HepG2 (cell line): ENCODE measurements at regions not wholly inside any gene's neighbourhood (a gene's known extent, or its start where the extent isn't known, plus 50 kb on each side); places are given as distances from the start of the nearest gene placed in this dataset.

ENCODE experiments used
- ATAC-seq: fragments of 200-7000 bp; cut with Tn5 transposase; 3 replicates; pipeline ENCODE4 v1.9.1; 2020; ENCODE audit warnings: mild to moderate bottlenecking, moderate library complexity
- BruUV-seq: library from RNA; stranded (reverse); fragments of 400-500 nt; replicated peaks from 2 replicates; lab custom pipeline; 2021; lab: Mats Ljungman, UMichigan
- CTCF ChIA-PET: fragments of 300-600 bp; formaldehyde crosslinking; extraction: SDS; loops from one replicate; lab custom pipeline; 2021; ENCODE audit warnings: low total read pairs, inconsistent platforms, low intra/inter-chr PET ratio; lab: Yijun Ruan, JAX
- POLR2A ChIA-PET: fragments of 350-600 bp; sonication (Branson Sonifier 250); formaldehyde crosslinking; loops from one replicate; lab custom pipeline; 2020; ENCODE audit warnings: antibody characterized with exemption, inconsistent platforms; lab: Yijun Ruan, JAX
- DNase-seq: peaks from one replicate; pipeline ENCODE4 v3.0.0-alpha.2; 2015; ENCODE audit warnings: low spot score
- FAIRE-seq: peaks from 3 replicates; lab custom pipeline; 2011; peaks lifted over from hg19 to GRCh38; lab: Jason Lieb, UNC
- H2AFZ ChIP-seq: one replicate; pipeline ENCODE4 v1.6.1; 2011; ENCODE audit warnings: low read length, inconsistent platforms
- H3K27ac ChIP-seq: fragments of 300-600 bp; 3 replicates; pipeline ENCODE4 v1.8.0; 2011; ENCODE audit warnings: mixed run types, mild to moderate bottlenecking, mixed read lengths, low read length, inconsistent platforms; ENCODE audit not compliant: insufficient read depth; ENCODE audit errors: extremely low read length
- H3K27me3 ChIP-seq, 2 experiments: fragments of 200-600 bp in 1 of 2; 2 replicates in 1 of 2; 3 replicates in 1 of 2; pipeline versions ENCODE4 v1.6.0 to v1.8.0; 2011; ENCODE audit warnings: low read length in 2 of 2, mild to moderate bottlenecking in 2 of 2, moderate library complexity in 2 of 2, inconsistent platforms in 1 of 2; ENCODE audit not compliant: insufficient read depth in 2 of 2, control insufficient read depth in 1 of 2
- H3K36me3 ChIP-seq, 2 experiments: fragments of 200-600 bp in 1 of 2; replicated peaks in 1 of 2; 2 replicates in 1 of 2; 3 replicates in 1 of 2; pipeline versions ENCODE4 v1.5.1 to v1.8.0; 2011; ENCODE audit warnings: low read length in 2 of 2, inconsistent platforms in 1 of 2; ENCODE audit not compliant: insufficient read depth in 2 of 2, control insufficient read depth in 1 of 2
- H3K4me1 ChIP-seq: 2 replicates; pipeline ENCODE4 v1.5.1; 2012; ENCODE audit warnings: low read length, inconsistent platforms; ENCODE audit not compliant: insufficient read depth
- H3K4me2 ChIP-seq: 2 replicates; pipeline ENCODE4 v1.6.0; 2011; ENCODE audit warnings: low read depth, low read length, inconsistent platforms
- H3K4me3 ChIP-seq, 3 experiments: fragments of 200-600 bp in 1 of 3; sonication (generic), shearing (Covaris generic) in 1 of 3; replicated peaks in 1 of 3; 2 replicates each; pipeline ENCODE4 v1.5.1; 2011 to 2016; ENCODE audit warnings: low read length in 3 of 3, inconsistent platforms in 2 of 3, low read depth in 2 of 3, mild to moderate bottlenecking in 2 of 3, control low read depth in 1 of 3, mixed read lengths in 1 of 3; ENCODE audit not compliant: insufficient read depth in 1 of 3
- H3K79me2 ChIP-seq: one replicate; pipeline ENCODE4 v1.6.1; 2011; ENCODE audit warnings: low read length, inconsistent platforms; ENCODE audit not compliant: insufficient read depth
- H3K9ac ChIP-seq: 2 replicates; pipeline ENCODE4 v1.6.0; 2011; ENCODE audit warnings: mild to moderate bottlenecking, low read depth, low read length, inconsistent platforms; ENCODE audit not compliant: insufficient read depth
- H3K9me3 ChIP-seq: 2 replicates; pipeline ENCODE4 v1.5.1; 2012; ENCODE audit warnings: mild to moderate bottlenecking, low read length
- H4K20me1 ChIP-seq: 2 replicates; pipeline ENCODE4 v1.6.0; 2011; ENCODE audit warnings: inconsistent platforms, mild to moderate bottlenecking, low read length, moderate library complexity; ENCODE audit not compliant: insufficient read depth
- ATF3 ChIP-seq: sonication (generic); formaldehyde crosslinking; IDR thresholded peaks from 2 replicates; pipeline ENCODE4 v1.4.0; 2020; ENCODE audit warnings: missing genetic modification reagents
- CTCF ChIP-seq: sonication (generic); formaldehyde crosslinking; IDR thresholded peaks from 2 replicates; pipeline ENCODE4 v1.5.0; 2020; ENCODE audit warnings: mild to moderate bottlenecking, missing genetic modification reagents, moderate library complexity
- HDAC2 ChIP-seq: sonication (generic); formaldehyde crosslinking; IDR thresholded peaks from 2 replicates; pipeline ENCODE4 v1.4.0; 2020; ENCODE audit warnings: missing genetic modification reagents
- HNF4A ChIP-seq: sonication (generic); formaldehyde crosslinking; IDR thresholded peaks from 2 replicates; pipeline ENCODE4 v1.4.0; 2020; ENCODE audit warnings: missing genetic modification reagents
- KMT2B ChIP-seq: IDR thresholded peaks from 2 replicates; pipeline ENCODE4 v1.6.1; 2016; ENCODE audit warnings: missing genetic modification reagents, missing compliant biosample characterization
- MXD4 ChIP-seq: IDR thresholded peaks from 2 replicates; pipeline ENCODE4 v1.6.1; 2016; ENCODE audit warnings: mild to moderate bottlenecking, missing biosample characterization, missing genetic modification reagents
- PCBP1 ChIP-seq: fragments of 200-400 bp; formaldehyde crosslinking; IDR thresholded peaks from 2 replicates; pipeline ENCODE4 v1.6.1; 2017; ENCODE audit warnings: mild to moderate bottlenecking, low read depth, low read length, borderline replicate concordance
- SMC3 ChIP-seq: IDR thresholded peaks from 2 replicates; pipeline ENCODE4 v1.6.1; 2011; ENCODE audit warnings: low read length, improper control_type of control experiment
- SOX13 ChIP-seq, 3 experiments: fragments of 450-650 bp in 1 of 3; sonication (generic) in 1 of 3; formaldehyde crosslinking in 1 of 3; IDR thresholded peaks in 2 of 3; conservative IDR thresholded peaks in 1 of 3; 2 replicates each; pipeline versions ENCODE4 v1.5.0 to v1.6.1; 2016 to 2020; ENCODE audit warnings: antibody characterized with exemption in 1 of 3, mild to moderate bottlenecking in 1 of 3, missing compliant biosample characterization in 1 of 3, missing genetic modification reagents in 1 of 3, moderate library complexity in 1 of 3
- STAT6 ChIP-seq: sonication (generic); formaldehyde crosslinking; IDR thresholded peaks from 2 replicates; pipeline ENCODE4 v1.4.0; 2020; ENCODE audit warnings: missing genetic modification reagents, mild to moderate bottlenecking, borderline replicate concordance
- ZNF124 ChIP-seq: sonication (generic); formaldehyde crosslinking; IDR thresholded peaks from 2 replicates; pipeline ENCODE4 v1.4.0; 2020; ENCODE audit warnings: missing genetic modification reagents
- ZNF281 ChIP-seq: sonication (generic); formaldehyde crosslinking; IDR thresholded peaks from 2 replicates; pipeline ENCODE4 v1.4.0; 2020; ENCODE audit warnings: missing genetic modification reagents, borderline replicate concordance
- ZNF383 ChIP-seq: sonication (generic); formaldehyde crosslinking; IDR thresholded peaks from 2 replicates; pipeline ENCODE4 v1.4.0; 2020; ENCODE audit warnings: missing genetic modification reagents, mild to moderate bottlenecking, borderline replicate concordance
- ZNF556 ChIP-seq: sonication (generic); formaldehyde crosslinking; IDR thresholded peaks from 2 replicates; pipeline ENCODE4 v1.4.0; 2020; ENCODE audit warnings: mild to moderate bottlenecking, missing genetic modification reagents, borderline replicate concordance
- ZNF709 ChIP-seq: sonication (generic); formaldehyde crosslinking; IDR thresholded peaks from 2 replicates; pipeline ENCODE4 v1.5.0; 2020; ENCODE audit warnings: mild to moderate bottlenecking, missing genetic modification reagents
- ZSCAN12 ChIP-seq: sonication (generic); formaldehyde crosslinking; IDR thresholded peaks from 2 replicates; pipeline ENCODE4 v1.9.0; 2021; ENCODE audit warnings: mild to moderate bottlenecking, missing genetic modification reagents
- ZSCAN20 ChIP-seq: sonication (generic); formaldehyde crosslinking; IDR thresholded peaks from 2 replicates; pipeline ENCODE4 v1.4.0; 2020; ENCODE audit warnings: missing genetic modification reagents, mild to moderate bottlenecking, borderline replicate concordance
- WGBS: methylation state at CpG from one replicate; pipeline ENCODE4 v1.1.6; 2017; ENCODE audit warnings: low lambda C conversion rate; 5-methylcytosine and 5-hydroxymethylcytosine counted together
- in situ Hi-C: cut with HindIII; loops from 2 replicates; pipeline ENCODE4 v1.10.0; 2017; ENCODE audit warnings: low pct_unique_long_range_greater_than_20kb; ENCODE audit not compliant: extremely low pct_ligation_motif_present
- intact Hi-C: fragments of 100-400 bp; cut with micrococcal nuclease; formaldehyde crosslinking; loops from one replicate; pipeline ENCODE4 v1.10.0; 2022; ENCODE audit not compliant: unreplicated experiment

- 44% methylated on average over 5 of the region's 5 CpGs for WGBS
- Histone ChIP-seq H3K4me3 (no peak overlapping the region), H4K20me1 (no peaks in the 10 kb centered on the region), H3K9ac (no peak overlapping the region), H3K27me3 (no peaks in the 10 kb centered on the region; a peak in 1 of 5 replicates), H3K4me1 (no peaks in the 10 kb centered on the region), H3K36me3 (no peaks in the 10 kb centered on the region), H3K4me2 (no peak overlapping the region), H3K9me3 (no peaks in the 10 kb centered on the region), H2AFZ (no peak overlapping the region), H3K27ac (no peak overlapping the region), H3K79me2 (no peaks in the 10 kb centered on the region)
- DNase-seq (no peak), FAIRE-seq (no peak), ATAC-seq (no peak)
- intact Hi-C loops: no loop called here
- in situ Hi-C loops: no loop called here
- ChIA-PET CTCF (no interaction called here), POLR2A (no interaction called here)
- no peak for TF ChIP-seq ZSCAN12 (CRISPR knock-in tag)
- no peak for TF ChIP-seq CTCF (CRISPR knock-in tag)
- TF ChIP-seq ZNF124 (CRISPR knock-in tag): no peak
- no peak for TF ChIP-seq SMC3
- TF ChIP-seq ZSCAN20 (CRISPR knock-in tag): no peak
- no peak for TF ChIP-seq PCBP1
- no peak for TF ChIP-seq STAT6 (CRISPR knock-in tag)
- no peak for TF ChIP-seq ZNF383 (CRISPR knock-in tag)
- TF ChIP-seq HDAC2 (CRISPR knock-in tag): no peak
- no peak for TF ChIP-seq KMT2B (CRISPR knock-in tag)
- no peak for TF ChIP-seq SOX13 (IDR thresholded peaks at IDR 0.05)
- no peak for TF ChIP-seq SOX13 (CRISPR knock-in tag; conservative IDR thresholded peaks at IDR 0.05 in 1 of 2, IDR thresholded peaks at IDR 0.05 in 1 of 2)
- TF ChIP-seq MXD4: no peak
- no peak for TF ChIP-seq ZNF556 (CRISPR knock-in tag)
- TF ChIP-seq ZNF709 (CRISPR knock-in tag): no peak
- TF ChIP-seq HNF4A (CRISPR knock-in tag): no peak
- TF ChIP-seq ZNF281 (CRISPR knock-in tag): no peak
- no peak for TF ChIP-seq ATF3 (CRISPR knock-in tag)
- BruUV-seq: no TSS peak
Observed at GRCh38 chr6:133092771-133093170, 148.4 kb upstream of the EYA4 start.
